OCI-LY3 (cell line): ENCODE measurements at regions not wholly inside any gene's neighbourhood (a gene's known extent, or its start where the extent isn't known, plus 50 kb on each side); places are given as distances from the start of the nearest gene placed in this dataset.

Experiments
- H2AFZ ChIP-seq: fragments of 200-600, 300-600 bp; shearing (Covaris generic); 2 replicates; pipeline ENCODE4 v1.6.0; 2014; ENCODE audit warnings: antibody characterized with exemption, low read depth, low read length
- H3K27ac ChIP-seq: fragments of 200-600, 300-600 bp; sonication (generic); 2 replicates; pipeline ENCODE4 v1.5.1; 2014; ENCODE audit warnings: mild to moderate bottlenecking, low read length, moderate library complexity, mixed read lengths
- H3K27me3 ChIP-seq: fragments of 200-600, 300-600 bp; sonication (generic); 2 replicates; pipeline ENCODE4 v1.6.1; 2014; ENCODE audit warnings: low read depth, low read length, mixed read lengths
- H3K36me3 ChIP-seq: fragments of 200-600, 300-600 bp; sonication (generic); replicated peaks from 2 replicates; pipeline ENCODE3; 2014; ENCODE audit warnings: low read depth, low read length, mixed read lengths
- H3K4me1 ChIP-seq: fragments of 300-600, 200-600 bp; sonication (generic); 2 replicates; pipeline ENCODE4 v1.6.1; 2014; ENCODE audit warnings: low read length, mixed read lengths
- H3K4me2 ChIP-seq: fragments of 200-600, 300-600 bp; sonication (generic); 2 replicates; pipeline ENCODE4 v1.6.1; 2014; ENCODE audit warnings: low read length, mixed read lengths
- H3K4me3 ChIP-seq: fragments of 300-600, 200-600 bp; sonication (generic); 2 replicates; pipeline ENCODE4 v1.5.1; 2014; ENCODE audit warnings: antibody characterized with exemption, mild to moderate bottlenecking, low read length, moderate library complexity
- H3K79me2 ChIP-seq: fragments of 300-600, 200-600 bp; shearing (Covaris generic); 2 replicates; pipeline ENCODE4 v1.6.1; 2014; ENCODE audit warnings: mild to moderate bottlenecking, low read length, mixed read lengths
- H3K9ac ChIP-seq: fragments of 300-600, 200-600 bp; shearing (Covaris generic); 2 replicates; pipeline ENCODE4 v1.6.0; 2014; ENCODE audit warnings: mild to moderate bottlenecking, low read length, moderate library complexity
- H3K9me3 ChIP-seq: fragments of 200-600, 300-600 bp; shearing (Covaris generic); 2 replicates; pipeline ENCODE4 v1.6.1; 2014; ENCODE audit warnings: low read length, mixed read lengths; ENCODE audit not compliant: insufficient read depth
- H4K20me1 ChIP-seq: fragments of 200-600, 300-600 bp; sonication (generic); 2 replicates; pipeline ENCODE4 v1.6.1; 2016; ENCODE audit warnings: low read length, mixed read lengths; ENCODE audit not compliant: insufficient read depth
- CTCF ChIP-seq: fragments of 200-600, 300-600 bp; sonication (generic); IDR thresholded peaks from 2 replicates; pipeline ENCODE4 v1.5.1; 2014; ENCODE audit warnings: antibody characterized with exemption, low read length, low read depth
- EZH2phosphoT487 ChIP-seq: fragments of 200-600 bp; shearing (Covaris generic); IDR thresholded peaks from 2 replicates; pipeline ENCODE4 v1.6.1; 2018; ENCODE audit warnings: antibody characterized with exemption, mixed run types, low read depth

GRCh38 chr4:97013711-97014110 is 1129.6 kb downstream of the STPG2 start:
- TF ChIP-seq EZH2phosphoT487 (no peak), CTCF (no peak)
- Histone ChIP-seq H2AFZ (no peak overlapping the region), H3K27me3 (no peaks in the 10 kb centered on the region), H3K9me3 (no peaks in the 10 kb centered on the region), H3K36me3 (no peaks in the 10 kb centered on the region), H4K20me1 (no peaks in the 10 kb centered on the region), H3K79me2 (no peaks in the 10 kb centered on the region), H3K27ac (no peak overlapping the region), H3K4me3 (no peak overlapping the region), H3K4me1 (no peaks in the 10 kb centered on the region), H3K4me2 (no peak overlapping the region), H3K9ac (no peak overlapping the region)

GRCh38 chr4:97015301-97015700 is 1128.0 kb downstream of the STPG2 start:
- Histone ChIP-seq H4K20me1 (no peaks in the 10 kb centered on the region), H3K79me2 (no peaks in the 10 kb centered on the region), H3K4me2 (no peak overlapping the region), H3K4me1 (no peaks in the 10 kb centered on the region), H3K4me3 (no peak overlapping the region), H3K27me3 (no peaks in the 10 kb centered on the region), H3K9me3 (no peaks in the 10 kb centered on the region), H3K9ac (no peak overlapping the region), H3K36me3 (no peaks in the 10 kb centered on the region), H2AFZ (no peak overlapping the region), H3K27ac (no peak overlapping the region)
- TF ChIP-seq CTCF (no peak), EZH2phosphoT487 (no peak)

GRCh38 chr4:97016186-97016907 is 1126.9 kb downstream of the STPG2 start:
- Histone ChIP-seq H4K20me1 (no peaks in the 10 kb centered on the region), H3K27ac (no peak overlapping the region), H3K27me3 (no peaks in the 10 kb centered on the region), H3K36me3 (no peaks in the 10 kb centered on the region), H3K4me3 (no peak overlapping the region), H3K9me3 (no peaks in the 10 kb centered on the region), H3K4me1 (no peaks in the 10 kb centered on the region), H3K79me2 (no peaks in the 10 kb centered on the region), H3K4me2 (no peak overlapping the region), H2AFZ (no peak overlapping the region), H3K9ac (no peak overlapping the region)
- TF ChIP-seq EZH2phosphoT487: no peak
- TF ChIP-seq CTCF: no peak

GRCh38 chr4:97027728-97028410 is 1115.4 kb downstream of the STPG2 start:
- Histone ChIP-seq H3K27ac (no peak overlapping the region), H3K4me2 (no peak overlapping the region), H2AFZ (no peak overlapping the region), H3K27me3 (no peaks in the 10 kb centered on the region), H3K36me3 (no peaks in the 10 kb centered on the region), H3K9ac (no peak overlapping the region), H3K4me3 (no peak overlapping the region), H3K4me1 (no peaks in the 10 kb centered on the region), H3K79me2 (no peaks in the 10 kb centered on the region), H3K9me3 (no peaks in the 10 kb centered on the region), H4K20me1 (no peaks in the 10 kb centered on the region)
- no peak for TF ChIP-seq EZH2phosphoT487
- no peak for TF ChIP-seq CTCF
